H1 (cell line): ENCODE measurements at regions not wholly inside any gene's neighbourhood (a gene's known extent, or its start where the extent isn't known, plus 50 kb on each side); places are given as distances from the start of the nearest gene placed in this dataset.

Experiments used
- CHD7 ChIP-seq: fragments of 300-600 bp; sonication (generic); IDR thresholded peaks from 2 replicates; pipeline ENCODE4 v1.7.1; 2012; ENCODE audit warnings: low read length, moderate library complexity, mild to moderate bottlenecking, inconsistent platforms; ENCODE audit not compliant: insufficient replicate concordance
- KDM4A ChIP-seq: IDR thresholded peaks from one replicate; pipeline ENCODE4 v1.7.1; 2012; ENCODE audit warnings: low read depth, mild to moderate bottlenecking, moderate library complexity, low read length, inconsistent platforms; ENCODE audit not compliant: severe bottlenecking
- POLR2A ChIP-seq, 2 experiments: IDR thresholded peaks; 1 replicate in 1 of 2; 2 replicates in 1 of 2; pipeline ENCODE4 v1.6.1; 2011; ENCODE audit warnings: low read depth in 2 of 2, low read length in 2 of 2, mild to moderate bottlenecking in 2 of 2; ENCODE audit errors: control extremely low read depth in 1 of 2

- no peak for TF ChIP-seq CHD7
- no peak for TF ChIP-seq POLR2A (IDR thresholded peaks at IDR 0.05; ENCODE audit: control extremely low read depth in 1 of 2, low read depth in 2 of 2, low read length in 2 of 2)
- TF ChIP-seq KDM4A: no peak
Measured at GRCh38 chr22:33991620-33992019, 71.3 kb upstream of the LARGE1 start (continued).
